NCI-H2196 treated with DMSO at 0.1 percent for 48 hours (cell line): ENCODE measurements at regions not wholly inside any gene's neighbourhood (a gene's known extent, or its start where the extent isn't known, plus 50 kb on each side); places are given as distances from the start of the nearest gene placed in this dataset.

Experiments
- DNase-seq: peaks from one replicate; lab custom pipeline; 2025; ENCODE audit not compliant: unreplicated experiment; lab: John Stamatoyannopoulos, UW

DNA sequence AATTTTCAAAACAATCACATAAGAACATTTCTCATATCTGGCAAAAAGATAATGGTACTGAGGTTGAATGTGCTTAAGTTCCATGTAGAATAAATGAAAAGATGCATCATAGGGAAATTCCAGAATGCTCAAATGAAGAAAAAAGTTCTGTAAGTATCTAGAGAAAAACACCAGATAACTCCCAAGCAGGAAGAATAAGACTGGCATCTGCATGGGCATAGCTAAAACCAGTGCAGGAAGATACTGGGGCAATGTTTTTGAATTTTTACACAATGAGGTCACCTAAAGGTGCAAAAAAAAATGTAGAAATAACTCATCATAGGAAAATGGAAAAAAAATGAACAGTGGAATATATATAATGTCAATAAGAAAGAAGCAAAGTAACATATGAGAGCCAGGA, 275.2 kb downstream of the BAMBI start:
- no peak for DNase-seq

DNA sequence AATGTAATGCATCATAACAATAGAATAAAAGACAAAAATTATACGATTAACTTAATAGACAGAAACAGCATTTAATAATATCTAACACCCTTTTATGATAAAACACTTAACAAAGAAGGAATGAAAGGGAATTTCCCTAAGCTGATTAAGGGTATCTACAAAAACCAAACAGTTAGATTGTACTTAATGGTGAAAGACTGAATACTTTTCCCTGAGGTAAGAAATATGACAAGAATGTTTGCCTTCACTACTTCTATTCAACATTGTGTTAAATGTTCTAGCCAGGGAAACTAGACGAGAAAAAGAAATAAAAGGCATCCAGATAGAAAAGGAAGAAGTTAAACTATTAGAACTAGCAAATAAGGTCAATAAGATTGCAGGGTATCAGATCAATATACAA, 276.9 kb downstream of the BAMBI start:
- DNase-seq: no peak

DNA sequence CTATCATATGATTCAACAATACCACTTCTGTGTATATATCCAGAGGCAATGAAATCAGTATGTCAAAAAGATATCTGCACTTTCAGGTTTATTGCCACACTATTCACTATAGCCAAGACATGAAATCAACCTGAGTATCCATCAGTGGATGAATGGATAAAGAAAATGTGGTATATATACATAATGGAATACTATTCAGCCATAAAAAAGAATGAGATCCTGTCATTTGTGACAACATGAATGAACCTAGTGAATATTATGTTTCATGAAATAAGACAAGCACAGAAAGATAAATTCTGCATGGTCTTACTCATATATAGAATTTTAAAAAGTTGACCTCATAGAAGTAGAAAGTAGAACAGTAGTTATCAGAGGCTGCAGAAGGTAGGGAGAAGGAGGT, 281.1 kb downstream of the BAMBI start:
- no peak for DNase-seq

- no peak for DNase-seq
Observed at GRCh38 chr10:28959850-28960501, 282.7 kb downstream of the BAMBI start.

DNA sequence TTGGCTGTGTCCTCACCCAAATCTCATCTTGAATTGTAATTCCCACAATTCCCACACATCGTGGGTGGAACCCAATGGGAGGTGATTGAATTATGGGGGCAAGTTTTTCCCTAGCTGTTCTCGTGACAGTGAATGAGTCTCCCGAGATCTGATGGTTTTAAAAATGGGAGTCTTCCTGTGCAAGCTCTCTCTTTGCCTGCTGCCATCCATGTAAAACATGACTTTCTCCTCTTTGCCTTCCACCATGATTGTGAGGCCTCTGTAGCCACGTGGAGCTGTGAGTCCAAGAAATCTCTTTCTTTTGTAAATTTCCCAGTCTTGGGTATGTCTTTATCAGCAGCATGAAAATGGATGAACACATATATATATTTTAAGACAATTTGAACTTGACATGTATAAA, 285.4 kb downstream of the BAMBI start:
- DNase-seq: no peak

- no peak for DNase-seq
Observed at GRCh38 chr10:28963539-28964221, 286.4 kb downstream of the BAMBI start.

DNA sequence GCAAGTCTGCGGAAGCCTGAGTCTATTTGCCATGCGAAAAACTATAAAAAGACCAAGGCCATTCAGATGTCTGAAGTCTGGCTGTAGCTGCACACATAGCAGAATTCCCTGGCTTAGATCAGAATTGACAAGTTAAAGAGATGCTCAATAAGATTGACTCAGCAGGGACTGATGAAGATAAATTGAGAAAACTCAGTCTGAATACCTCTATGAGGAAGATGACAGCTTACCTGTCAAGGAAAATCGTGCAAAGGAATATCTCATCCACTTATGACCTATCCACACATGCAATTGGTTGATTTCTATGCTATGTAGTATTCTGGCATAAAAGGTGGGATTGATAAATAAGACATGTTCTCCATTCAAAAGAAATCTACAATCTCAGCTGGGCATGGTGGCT, 288.6 kb downstream of the BAMBI start:
- no peak for DNase-seq

- DNase-seq: no peak
Observed at GRCh38 chr10:28967031-28967430, 289.7 kb downstream of the BAMBI start.

DNA sequence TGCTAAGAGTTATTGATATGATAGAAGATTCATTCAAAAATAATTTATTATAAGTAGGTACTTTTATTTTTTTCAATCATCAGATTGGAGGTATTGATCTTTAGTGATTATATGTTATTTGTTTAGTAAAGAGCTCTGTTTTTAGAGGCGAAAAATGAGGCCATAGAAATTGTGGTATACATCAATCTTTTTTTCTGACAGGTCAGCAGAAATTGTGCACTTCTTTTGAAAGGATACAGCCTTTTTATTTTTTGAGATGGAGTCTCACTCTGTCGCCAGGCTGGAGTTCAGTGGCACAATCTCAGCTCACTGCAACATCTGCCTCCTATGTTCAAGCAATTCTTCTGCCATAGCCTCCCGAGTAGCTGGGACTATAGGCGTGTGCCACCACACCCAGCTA, 292.1 kb downstream of the BAMBI start:
- no peak for DNase-seq

GRCh38 chr10:28970231-28970630, 292.9 kb downstream of the BAMBI start:
- no peak for DNase-seq

GRCh38 chr10:28971255-28971654, 293.9 kb downstream of the BAMBI start:
- DNase-seq: no peak

DNA sequence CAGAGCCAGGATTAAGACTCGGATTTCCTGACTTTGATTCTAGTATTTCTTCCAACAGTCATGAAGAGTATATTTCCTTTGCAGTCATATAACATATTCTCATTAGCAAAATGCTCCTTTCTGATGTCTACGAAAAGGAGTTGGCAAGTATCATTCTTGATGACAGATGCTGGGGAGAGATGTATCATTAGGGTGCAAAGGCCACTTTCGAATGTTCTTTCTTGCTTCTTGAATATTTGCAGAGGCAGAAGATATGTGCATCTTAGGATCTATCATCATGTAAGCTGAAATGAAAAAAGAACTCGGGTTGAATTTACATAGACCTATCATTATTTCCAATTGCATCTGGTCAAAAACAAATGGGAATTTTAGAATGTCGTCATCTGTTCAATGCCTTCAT, 294.4 kb downstream of the BAMBI start:
- no peak for DNase-seq

- no peak for DNase-seq
Observed at GRCh38 chr10:28973309-28973972, 296.1 kb downstream of the BAMBI start.

- peak; percentile 3 for DNase-seq
Observed at GRCh38 chr10:28975891-28976531, 298.7 kb downstream of the BAMBI start.

DNA sequence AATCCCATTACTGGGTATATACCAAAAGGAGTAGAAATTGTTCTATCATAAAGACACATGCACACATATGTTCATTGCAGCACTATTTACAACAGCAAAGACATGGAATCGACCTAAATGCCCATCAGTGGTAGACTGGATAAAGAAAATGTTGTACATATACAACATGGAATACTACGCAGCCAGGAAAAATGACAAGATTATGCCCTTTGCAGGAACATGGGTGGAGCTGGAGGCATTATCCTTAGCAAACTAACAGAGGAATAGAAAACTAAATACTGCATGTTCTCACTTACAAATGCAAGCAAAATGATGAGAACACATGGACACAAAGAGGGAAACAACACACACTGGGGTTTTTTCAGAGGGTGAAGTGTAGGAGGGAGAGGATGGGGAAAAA, 300.2 kb downstream of the BAMBI start:
- no peak for DNase-seq

DNA sequence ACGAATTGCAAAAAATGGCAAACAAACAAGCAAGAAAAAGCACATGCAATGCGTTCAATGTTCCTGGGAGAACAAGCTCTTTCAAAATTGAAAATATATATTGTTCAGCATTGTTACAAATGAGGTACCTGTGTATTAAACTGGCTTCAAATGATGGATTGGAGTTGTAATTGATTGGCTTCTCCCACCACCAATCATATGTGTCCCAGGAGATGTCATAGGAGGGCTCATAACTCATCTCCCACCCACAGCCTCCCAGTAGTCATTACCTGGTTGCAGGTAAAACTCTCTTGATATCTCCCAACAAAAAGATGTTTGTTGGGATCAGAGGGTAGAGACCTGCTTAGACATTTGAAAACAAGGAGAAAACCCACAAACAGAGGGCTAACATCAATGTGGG, 302.9 kb downstream of the BAMBI start:
- no peak for DNase-seq

DNA sequence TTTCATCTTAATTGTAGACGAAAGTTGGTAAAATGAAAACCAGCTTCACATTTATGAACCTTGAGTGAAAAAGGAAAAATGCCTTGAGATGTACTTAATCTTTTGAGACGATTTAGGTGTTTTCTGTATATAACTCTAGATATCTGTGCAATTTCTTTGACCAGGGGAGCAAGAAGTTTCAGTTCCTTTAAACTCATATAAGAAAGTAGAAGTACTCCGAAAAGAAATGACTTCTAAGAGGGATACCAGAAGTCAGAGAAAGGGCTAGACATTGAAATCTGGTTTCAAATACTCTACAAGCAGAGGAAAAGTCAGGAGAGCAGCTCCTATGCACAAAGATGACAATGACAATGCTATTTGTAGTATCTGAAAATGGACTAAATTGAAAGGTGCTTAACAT, 303.7 kb downstream of the BAMBI start:
- DNase-seq: no peak

- no peak for DNase-seq
Observed at GRCh38 chr10:28982974-28983373, 305.7 kb downstream of the BAMBI start.

- DNase-seq: no peak
Observed at GRCh38 chr10:28983799-28984198, 305.1 kb upstream of the LYZL1 start.

GRCh38 chr10:28984431-28984830, 304.4 kb upstream of the LYZL1 start:
- peak; percentile 80 for DNase-seq

DNA sequence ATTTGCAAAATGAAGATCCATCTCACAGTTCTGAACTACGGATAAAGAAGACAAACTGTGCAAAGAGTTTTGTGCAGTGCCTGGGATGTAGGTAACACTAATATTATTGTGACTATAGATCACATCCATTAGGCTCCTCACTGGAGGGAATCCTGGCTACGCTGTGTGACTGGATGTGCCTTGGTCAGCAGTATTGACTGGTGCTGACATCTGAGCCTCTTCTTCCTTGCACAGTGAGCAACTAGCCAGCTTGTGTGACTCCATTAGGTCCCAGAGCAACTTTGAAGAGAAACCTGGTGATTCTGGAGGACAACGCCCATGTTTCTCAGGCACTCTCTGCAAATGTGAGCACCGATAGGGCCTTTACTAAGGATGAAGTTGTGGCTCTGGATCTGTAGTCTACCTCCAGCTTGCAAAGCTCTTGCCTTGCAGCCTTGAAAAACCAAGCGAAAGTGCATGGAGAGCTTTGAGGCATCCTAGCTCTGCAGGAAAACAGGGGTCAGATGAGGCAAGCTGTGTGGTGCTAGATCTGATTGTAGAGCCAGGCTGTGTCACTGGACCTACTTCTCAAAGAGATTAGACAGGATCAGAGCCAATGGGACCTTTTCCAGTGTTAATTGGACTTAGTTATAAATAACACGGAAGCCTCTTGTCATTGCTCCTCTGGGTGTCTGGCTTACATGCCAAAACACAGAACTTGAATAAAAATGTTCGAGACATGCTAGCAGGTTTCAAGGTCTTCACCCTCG, 303.6 kb upstream of the LYZL1 start:
- no peak for DNase-seq
